Fibroblast of villous mesenchyme (primary cell): ENCODE measurements at regions not wholly inside any gene's neighbourhood (a gene's known extent, or its start where the extent isn't known, plus 50 kb on each side); places are given as distances from the start of the nearest gene placed in this dataset.

Experiments
- DNase-seq: peaks from one replicate; pipeline ENCODE4 v3.0.0-alpha.2; 2010; ENCODE audit warnings: low read depth
- H3K4me3 ChIP-seq: 2 replicates; pipeline ENCODE4 v1.5.1; 2011; ENCODE audit warnings: low read depth, mild to moderate bottlenecking, low read length
- TF ChIP-seq, protein P1 (sequence below): IDR thresholded peaks from 2 replicates; pipeline ENCODE4 v1.5.1; 2012; ENCODE audit warnings: low read depth, mild to moderate bottlenecking, low read length; ENCODE audit not compliant: insufficient read depth

- no peak for DNase-seq
- no peak overlapping the region for H3K4me3 ChIP-seq
- TF ChIP-seq, protein P1, sequence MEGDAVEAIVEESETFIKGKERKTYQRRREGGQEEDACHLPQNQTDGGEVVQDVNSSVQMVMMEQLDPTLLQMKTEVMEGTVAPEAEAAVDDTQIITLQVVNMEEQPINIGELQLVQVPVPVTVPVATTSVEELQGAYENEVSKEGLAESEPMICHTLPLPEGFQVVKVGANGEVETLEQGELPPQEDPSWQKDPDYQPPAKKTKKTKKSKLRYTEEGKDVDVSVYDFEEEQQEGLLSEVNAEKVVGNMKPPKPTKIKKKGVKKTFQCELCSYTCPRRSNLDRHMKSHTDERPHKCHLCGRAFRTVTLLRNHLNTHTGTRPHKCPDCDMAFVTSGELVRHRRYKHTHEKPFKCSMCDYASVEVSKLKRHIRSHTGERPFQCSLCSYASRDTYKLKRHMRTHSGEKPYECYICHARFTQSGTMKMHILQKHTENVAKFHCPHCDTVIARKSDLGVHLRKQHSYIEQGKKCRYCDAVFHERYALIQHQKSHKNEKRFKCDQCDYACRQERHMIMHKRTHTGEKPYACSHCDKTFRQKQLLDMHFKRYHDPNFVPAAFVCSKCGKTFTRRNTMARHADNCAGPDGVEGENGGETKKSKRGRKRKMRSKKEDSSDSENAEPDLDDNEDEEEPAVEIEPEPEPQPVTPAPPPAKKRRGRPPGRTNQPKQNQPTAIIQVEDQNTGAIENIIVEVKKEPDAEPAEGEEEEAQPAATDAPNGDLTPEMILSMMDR = no peak
Measured at GRCh38 chr2:4745056-4745991, 946.9 kb upstream of the SOX11 start.

GRCh38 chr2:4753721-4754120 is 938.5 kb upstream of the SOX11 start:
- H3K4me3 ChIP-seq = no peak overlapping the region
- DNase-seq = no peak
- TF ChIP-seq, protein P1 = no peak

- H3K4me3 ChIP-seq = no peak overlapping the region
- TF ChIP-seq, protein P1 = no peak
- no peak for DNase-seq
Measured at GRCh38 chr2:4762951-4763376, 929.2 kb upstream of the SOX11 start.

DNA sequence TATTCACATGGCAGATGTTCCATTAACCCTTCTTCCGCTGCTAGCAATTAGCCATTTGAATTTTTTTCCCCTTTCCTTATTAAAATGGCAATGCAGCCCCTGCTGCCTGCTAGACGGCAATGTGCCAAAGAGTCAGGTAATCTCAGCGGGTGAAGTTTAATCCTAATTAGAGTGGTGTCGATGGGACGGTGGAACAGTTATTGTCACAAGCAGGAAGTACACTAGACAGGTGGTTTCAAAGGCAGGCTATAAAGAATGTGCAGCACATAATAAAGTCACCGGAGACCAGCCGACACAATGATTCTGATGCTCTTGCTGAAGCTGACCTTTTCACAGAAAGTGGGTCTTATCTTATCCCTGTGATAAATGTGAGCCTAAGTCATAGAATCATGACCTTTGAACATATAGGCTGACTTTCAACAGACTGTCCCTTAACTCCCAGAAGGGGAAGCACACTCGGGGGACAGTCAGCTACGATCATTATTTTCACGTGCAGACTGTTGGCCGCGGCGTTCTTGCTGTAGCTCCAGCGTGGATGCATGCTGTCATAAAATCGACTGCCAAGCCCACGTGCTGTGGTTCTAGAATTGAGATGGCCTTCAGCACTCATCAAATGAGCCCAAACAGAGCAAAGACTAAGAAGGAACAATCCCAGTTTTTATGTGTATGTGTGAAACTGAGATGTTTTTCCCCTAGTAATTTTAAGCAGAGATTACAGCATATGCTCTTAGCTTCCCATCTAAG is 926.2 kb upstream of the SOX11 start:
- no peak for DNase-seq
- TF ChIP-seq, protein P1 = no peak
- H3K4me3 ChIP-seq = no peak overlapping the region

- TF ChIP-seq, protein P1 = no peak
- no peak for DNase-seq
- no peak overlapping the region for H3K4me3 ChIP-seq
Measured at GRCh38 chr2:4775668-4776067, 916.5 kb upstream of the SOX11 start.

- H3K4me3 ChIP-seq = no peak overlapping the region
- no peak for DNase-seq
- TF ChIP-seq, protein P1 = no peak
Measured at GRCh38 chr2:4780679-4781078, 911.5 kb upstream of the SOX11 start.
